ENCODE measurements at regions not wholly inside any gene's neighbourhood (a gene's known extent, or its start where the extent isn't known, plus 50 kb on each side); places are given as distances from the start of the nearest gene placed in this dataset.
"Not testable (repeated sequence)": the region's sequence is repeated elsewhere in the genome, so short reads cannot be mapped to it uniquely, and the experiment has no call there.

- DNase-seq (ENCODE audit: low read depth), result peak; percentile 60
These were observed 152.4 kb downstream of the THBS2 start for GRCh38 chr6:169101036-169101805.

GRCh38 chr6:169099411-169100202, 154.0 kb downstream of the THBS2 start:
- DNase-seq (ENCODE audit: low read depth), result peak; percentile 58

DNA sequence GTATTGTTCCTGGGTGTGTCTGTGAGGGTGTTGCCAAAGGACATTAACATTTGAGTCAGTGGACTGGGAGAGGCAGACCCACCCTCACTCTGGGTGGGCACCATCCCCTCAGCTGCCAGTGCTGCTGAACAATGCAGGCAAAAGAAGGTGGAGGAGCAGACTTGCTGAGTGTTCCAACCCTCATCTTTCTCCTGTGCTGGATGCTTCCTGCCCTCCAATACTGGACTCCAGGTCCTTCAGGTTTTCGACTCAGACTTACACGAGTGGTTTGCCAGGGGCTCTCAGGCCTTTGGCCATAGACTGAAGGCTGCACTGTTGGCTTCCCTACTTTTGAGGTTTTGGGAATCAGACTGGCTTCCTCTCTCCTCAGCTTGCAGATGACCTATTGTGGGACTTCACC, 155.0 kb downstream of the THBS2 start:
- not testable (repeated sequence) for DNase-seq (ENCODE audit: low read depth)

- no peak for DNase-seq (ENCODE audit: low read depth)
These were observed 155.5 kb downstream of the THBS2 start for GRCh38 chr6:169098116-169098515.

GRCh38 chr6:169097381-169097959, 156.2 kb downstream of the THBS2 start:
- DNase-seq (ENCODE audit: low read depth), result peak; percentile 98

- DNase-seq (ENCODE audit: low read depth), result no peak
These were observed 157.3 kb downstream of the THBS2 start for GRCh38 chr6:169096388-169096787.

- DNase-seq (ENCODE audit: low read depth), result no peak
These were observed 158.5 kb downstream of the THBS2 start for GRCh38 chr6:169095153-169095552.

DNA sequence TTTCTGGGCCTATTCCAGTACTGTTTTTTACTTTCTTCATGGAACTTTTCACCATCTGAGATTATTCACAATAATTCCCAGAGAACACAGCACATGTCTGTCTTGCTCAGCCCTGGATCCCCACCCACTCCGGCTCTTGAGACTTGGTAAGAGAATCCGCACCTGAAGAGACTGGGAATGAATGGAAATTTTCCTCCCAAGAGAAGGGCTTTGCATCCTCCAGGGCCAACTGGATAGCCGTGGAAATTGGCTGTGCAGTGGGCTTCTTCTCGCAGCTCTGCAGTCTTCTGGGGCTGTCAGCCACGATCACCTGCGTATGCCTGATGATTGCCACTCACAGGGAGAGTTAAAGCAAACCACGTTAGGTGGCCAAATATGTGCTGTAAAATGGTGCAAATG, 159.1 kb downstream of the THBS2 start:
- no peak for DNase-seq (ENCODE audit: low read depth)

- no peak for DNase-seq (ENCODE audit: low read depth)
These were observed 159.7 kb downstream of the THBS2 start for GRCh38 chr6:169093770-169094551.

GRCh38 chr6:169093066-169093723, 160.5 kb downstream of the THBS2 start:
- no peak for DNase-seq (ENCODE audit: low read depth)

DNA sequence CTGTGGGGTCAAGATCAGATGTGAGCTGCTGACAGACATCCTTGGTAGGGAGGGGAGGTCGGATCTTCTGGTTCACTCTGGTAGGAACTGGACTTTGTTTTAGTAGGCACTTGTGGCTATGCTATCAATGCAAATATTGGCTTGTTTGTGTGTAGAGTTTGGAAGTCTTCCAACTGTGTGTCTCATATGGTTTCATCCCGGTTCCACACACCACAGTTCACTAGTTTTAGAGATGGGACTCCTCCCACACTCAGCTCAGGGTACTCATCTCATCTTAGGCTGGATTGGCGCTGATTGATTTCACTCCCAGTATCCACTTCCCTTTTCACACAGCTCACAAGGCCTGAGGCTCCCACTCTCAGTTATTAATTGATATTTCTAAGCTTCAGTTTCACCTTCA, 161.3 kb downstream of the THBS2 start:
- peak; percentile 39 for DNase-seq (ENCODE audit: low read depth)

GRCh38 chr6:169090514-169091127, 163.0 kb downstream of the THBS2 start:
- not testable (repeated sequence) for DNase-seq (ENCODE audit: low read depth)

DNA sequence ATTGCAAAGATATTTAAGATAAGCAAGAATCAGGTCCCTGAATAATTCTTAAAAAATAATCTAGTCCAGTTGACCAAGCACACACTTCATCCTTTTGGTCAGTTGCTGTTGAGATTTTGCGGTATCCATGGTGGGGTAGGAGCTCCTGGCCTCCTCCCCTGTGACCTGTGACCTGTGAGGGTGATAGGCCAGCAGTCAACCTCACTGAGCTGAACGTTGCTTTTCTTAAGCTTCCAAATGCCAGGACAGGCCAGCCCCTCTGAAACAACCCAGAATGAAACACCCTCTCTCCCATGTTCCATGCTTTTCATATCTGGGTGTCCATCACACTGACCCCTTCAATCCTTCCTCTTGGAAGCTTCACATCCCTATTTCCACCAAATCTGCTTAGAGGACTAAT, 164.9 kb downstream of the THBS2 start:
- no peak for DNase-seq (ENCODE audit: low read depth)

DNA sequence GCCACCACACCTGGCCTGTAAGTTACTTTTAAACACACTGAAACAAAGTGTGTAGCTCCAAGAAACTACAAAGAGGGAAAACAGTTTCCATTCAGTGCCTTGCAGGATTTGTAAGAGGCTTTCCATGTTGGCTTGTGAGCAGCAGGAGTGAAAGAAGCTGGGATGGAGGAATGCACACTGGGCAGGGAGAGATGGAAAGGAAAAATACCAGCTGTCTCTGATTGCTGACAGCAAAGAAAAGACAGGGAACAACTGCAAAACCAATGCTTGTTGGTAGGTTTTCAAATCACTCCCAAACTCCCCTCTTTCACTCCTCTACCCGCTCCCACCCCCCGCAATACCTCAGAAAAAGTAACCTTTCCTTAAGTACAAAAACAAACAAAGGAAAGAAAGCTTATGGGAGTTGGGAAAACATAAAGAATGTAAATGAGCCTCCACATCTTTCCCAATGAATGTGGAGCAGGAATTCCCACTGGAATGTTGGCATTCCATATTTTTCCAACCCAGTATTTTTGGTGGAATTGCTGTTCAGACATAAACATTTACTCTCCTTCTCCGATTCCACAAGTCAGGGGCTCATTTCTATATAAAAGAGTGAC, 166.1 kb downstream of the THBS2 start:
- no peak for DNase-seq (ENCODE audit: low read depth)

DNA sequence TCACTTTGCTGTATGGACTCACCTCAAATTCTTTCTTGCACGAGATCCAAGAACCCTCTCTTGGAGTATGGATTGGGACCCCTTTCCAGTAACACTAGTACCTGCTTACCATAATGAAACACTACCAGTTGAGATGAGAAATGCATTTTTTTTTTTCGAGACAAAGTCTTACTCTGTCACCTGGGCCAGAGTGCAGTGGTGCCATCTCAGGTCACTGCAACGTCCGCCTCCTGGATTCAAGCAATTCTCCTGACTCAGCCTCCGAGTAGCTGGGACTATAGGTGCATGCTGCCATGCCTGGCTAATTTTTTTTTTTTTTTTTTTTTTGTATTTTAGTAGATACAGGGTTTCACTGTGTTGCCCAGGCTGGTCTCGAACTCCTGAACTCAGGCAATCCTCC, 167.0 kb downstream of the THBS2 start:
- not testable (repeated sequence) for DNase-seq (ENCODE audit: low read depth)

DNA sequence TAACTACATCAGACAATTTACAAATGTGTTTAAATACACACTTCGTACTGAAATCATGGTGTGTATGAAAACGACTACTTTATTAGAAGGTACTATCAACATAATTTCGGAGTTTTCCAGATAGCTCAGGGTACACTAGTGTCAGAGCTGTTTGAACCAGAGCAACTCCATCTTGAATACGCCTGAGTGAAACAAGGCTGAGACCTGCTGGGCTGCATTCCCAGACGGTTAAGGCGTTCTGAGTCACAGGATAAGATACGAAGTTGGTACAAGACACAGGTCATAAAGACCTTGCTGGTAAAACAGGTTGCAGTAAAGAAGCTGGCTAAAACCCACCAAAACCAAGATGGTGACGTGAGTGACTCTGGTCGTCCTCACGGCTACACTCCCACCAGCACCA, 167.6 kb downstream of the THBS2 start:
- no peak for DNase-seq (ENCODE audit: low read depth)

DNA sequence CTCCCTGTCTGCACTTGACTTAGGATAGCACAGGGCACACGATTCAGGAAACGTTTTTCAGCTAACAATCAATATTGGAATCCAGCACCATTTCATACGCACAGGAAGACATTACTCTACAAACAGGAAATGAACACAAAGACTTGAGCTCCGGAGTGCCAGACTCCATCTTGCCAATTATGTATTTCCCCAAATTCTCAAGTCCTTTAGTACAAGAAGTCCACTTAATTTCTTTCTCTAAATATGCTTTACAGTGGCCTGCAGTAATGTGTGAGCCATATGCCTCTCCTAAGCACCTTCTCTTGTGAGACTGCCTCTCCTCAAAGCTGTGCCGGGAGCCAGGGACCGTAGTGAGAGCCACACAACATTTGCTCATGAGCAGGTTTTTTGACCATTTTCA, 168.2 kb downstream of the THBS2 start:
- no peak for DNase-seq (ENCODE audit: low read depth)

GRCh38 chr6:169084557-169084956, 169.1 kb downstream of the THBS2 start:
- DNase-seq (ENCODE audit: low read depth), result not testable (repeated sequence)

GRCh38 chr6:169084067-169084466, 169.6 kb downstream of the THBS2 start:
- no peak for DNase-seq (ENCODE audit: low read depth)

DNA sequence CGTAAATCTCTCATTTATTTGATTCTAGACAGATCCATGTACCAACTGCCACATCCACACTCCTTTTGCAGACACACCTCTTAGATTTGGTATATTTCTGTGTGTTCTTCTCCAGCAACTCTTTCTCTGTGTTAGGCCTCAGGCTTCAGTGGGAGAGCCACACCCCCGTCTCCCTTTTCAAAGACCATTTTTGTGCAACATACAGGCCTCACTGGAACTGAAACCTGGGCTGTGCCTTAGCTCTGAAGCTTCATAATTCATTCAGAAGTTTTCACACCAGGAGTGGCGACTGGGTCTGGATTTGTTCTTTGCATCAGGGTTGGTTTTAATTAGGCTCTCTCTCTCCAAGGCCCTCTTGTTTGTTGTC, 170.2 kb downstream of the THBS2 start:
- DNase-seq (ENCODE audit: low read depth), result no peak
